ENCODE measurements at regions not wholly inside any gene's neighbourhood (a gene's known extent, or its start where the extent isn't known, plus 50 kb on each side); places are given as distances from the start of the nearest gene placed in this dataset.

DNA sequence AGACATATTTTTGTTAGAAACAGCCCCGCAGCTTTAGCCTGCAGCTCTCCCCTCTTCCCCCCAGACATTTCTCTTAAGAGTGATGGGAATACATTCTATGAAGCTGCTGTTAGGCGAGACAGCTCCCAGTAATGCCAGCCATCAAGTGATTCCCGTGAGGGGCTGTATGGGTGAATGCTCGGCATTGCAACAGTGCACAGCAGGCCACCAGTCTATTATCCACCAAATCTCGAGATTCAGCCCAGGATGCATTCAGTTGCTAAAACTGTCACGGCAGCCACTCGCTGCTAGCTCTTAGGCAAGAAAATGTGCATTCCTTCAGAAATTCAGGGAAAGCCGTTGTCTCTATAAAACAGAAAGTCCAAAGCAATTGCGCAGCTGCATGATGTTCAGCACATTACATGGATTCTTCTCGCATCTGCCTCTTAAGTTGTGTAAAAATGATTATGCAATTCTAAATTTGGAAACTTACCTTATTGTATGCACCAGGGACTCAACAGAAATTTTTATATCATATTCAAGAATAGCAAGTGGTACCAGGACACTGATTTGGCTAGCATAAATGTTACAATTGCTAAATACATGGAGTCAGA lies 211.3 kb upstream of the ARL4C start:
- TF ChIP-seq POLR2A (IDR thresholded peaks at IDR 0.05) = no peak
- TF ChIP-seq, protein P1, sequence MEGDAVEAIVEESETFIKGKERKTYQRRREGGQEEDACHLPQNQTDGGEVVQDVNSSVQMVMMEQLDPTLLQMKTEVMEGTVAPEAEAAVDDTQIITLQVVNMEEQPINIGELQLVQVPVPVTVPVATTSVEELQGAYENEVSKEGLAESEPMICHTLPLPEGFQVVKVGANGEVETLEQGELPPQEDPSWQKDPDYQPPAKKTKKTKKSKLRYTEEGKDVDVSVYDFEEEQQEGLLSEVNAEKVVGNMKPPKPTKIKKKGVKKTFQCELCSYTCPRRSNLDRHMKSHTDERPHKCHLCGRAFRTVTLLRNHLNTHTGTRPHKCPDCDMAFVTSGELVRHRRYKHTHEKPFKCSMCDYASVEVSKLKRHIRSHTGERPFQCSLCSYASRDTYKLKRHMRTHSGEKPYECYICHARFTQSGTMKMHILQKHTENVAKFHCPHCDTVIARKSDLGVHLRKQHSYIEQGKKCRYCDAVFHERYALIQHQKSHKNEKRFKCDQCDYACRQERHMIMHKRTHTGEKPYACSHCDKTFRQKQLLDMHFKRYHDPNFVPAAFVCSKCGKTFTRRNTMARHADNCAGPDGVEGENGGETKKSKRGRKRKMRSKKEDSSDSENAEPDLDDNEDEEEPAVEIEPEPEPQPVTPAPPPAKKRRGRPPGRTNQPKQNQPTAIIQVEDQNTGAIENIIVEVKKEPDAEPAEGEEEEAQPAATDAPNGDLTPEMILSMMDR (IDR thresholded peaks at IDR 0.05) = no peak
